NCI-H187 treated with DMSO at 0.1 percent for 48 hours (cell line): ENCODE measurements at regions not wholly inside any gene's neighbourhood (a gene's known extent, or its start where the extent isn't known, plus 50 kb on each side); places are given as distances from the start of the nearest gene placed in this dataset.

Experiments
- DNase-seq: peaks from one replicate; lab custom pipeline; 2025; lab: John Stamatoyannopoulos, UW

DNA sequence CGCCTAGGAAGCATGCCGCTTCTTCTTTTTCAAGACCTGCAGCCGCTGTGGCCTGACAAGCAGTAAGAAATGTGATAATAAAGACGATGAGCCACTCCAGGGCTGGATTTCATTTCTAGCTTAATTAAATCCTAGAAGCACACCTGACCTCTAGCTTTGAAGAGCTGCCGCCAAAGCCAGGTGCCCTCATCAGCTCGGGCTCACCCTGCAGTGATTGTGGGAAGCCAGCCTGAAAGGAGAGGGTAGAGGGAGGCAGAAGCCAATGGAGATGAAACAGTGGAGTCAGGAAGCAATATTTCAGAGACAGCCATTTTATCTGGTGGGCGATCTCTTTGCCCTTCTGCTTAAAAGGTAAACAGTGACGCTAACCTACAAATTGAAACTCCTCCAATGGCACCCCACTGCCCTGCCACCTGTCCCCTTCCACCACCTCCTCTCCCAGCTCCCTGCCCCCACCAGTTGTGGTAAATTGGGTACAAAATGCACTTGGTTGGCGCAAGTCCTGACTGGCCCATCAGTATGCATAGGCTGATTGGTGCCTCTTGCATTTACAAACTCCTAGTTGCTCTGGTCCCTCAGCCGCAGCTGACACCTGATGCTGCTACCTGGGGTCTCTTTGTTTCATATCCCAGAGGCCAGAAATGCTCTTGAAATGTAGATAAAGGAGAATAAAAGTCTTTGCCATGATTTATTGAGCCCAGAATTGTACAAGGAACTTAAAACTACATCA lies 385.3 kb downstream of the PDCD6IP start:
- peak; percentile 66 for DNase-seq

DNA sequence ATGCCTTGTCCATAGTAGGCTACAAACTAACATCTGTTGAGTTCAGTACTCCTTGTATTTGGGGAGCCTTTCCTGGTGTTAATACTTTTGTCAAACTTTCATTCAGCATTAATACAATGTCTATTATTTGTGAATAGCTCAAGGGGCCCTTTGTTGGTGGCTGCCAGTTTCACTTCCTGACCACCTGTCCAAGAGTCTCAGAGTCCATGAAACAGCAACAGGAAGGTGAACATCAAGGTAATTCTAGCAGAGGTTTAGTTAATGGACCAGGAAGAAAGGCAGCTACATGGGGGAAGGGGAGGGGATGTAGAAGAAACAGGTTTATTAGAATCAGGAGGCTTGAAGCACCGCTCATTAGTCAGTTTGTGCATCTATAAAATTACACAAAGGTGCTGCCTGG lies 386.9 kb downstream of the PDCD6IP start:
- no peak for DNase-seq

DNA sequence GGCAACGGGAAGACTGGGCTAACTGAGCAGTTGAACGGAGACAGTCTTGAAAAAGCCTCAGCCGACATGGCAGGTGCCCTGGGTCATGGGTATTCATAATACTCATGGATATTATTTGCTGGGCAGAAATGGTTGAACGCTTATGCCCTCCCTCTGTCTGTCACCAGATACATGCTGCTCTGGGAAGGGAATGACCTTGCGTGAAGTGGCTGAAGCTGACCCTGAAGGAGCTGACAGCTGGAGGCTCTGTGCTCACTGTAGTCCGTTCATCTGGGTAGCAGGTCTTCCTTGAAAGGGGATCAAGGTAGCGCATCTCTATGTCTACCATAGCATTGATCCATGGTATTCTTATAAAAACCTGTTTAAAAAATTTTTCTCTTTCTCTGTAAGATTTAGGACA lies 390.7 kb downstream of the PDCD6IP start:
- DNase-seq: no peak

DNA sequence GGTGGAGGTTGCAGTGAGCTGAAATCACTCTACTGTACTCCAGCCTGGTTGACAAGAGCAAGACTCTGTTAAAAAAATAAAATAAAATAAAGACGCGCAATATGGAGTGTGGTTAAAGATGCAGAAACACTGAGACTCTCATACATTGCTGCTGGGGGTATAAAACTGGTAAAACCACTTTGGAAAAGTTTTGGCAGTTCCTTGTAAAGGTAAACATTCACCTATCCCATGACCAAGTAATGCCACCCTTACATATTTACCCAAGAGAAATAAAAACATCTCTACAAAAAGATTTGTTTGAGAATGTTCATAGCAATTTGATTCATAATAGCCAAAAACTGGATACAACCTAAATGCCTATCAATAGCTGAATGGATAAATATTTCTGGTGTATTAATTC lies 398.5 kb downstream of the PDCD6IP start:
- no peak for DNase-seq

DNA sequence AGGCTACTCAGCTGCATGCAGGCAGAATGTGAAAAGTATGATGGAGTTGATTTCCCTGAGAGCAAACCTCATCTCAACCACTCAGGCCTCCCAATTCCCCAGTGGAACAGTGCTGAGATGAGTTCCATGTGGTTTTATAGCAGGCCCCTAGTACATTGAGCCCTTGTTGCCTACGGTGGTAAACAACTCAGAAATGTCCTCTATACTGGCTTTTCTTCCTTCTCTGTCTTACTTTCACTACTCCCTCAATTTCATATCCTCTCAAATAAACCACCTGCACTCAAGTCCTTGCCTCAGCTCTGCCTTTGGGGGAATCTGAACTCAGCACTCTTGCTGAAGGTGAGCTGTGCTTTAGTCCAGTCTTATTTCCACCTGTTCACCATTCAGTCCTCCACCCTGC lies 399.9 kb downstream of the PDCD6IP start:
- DNase-seq: no peak

DNA sequence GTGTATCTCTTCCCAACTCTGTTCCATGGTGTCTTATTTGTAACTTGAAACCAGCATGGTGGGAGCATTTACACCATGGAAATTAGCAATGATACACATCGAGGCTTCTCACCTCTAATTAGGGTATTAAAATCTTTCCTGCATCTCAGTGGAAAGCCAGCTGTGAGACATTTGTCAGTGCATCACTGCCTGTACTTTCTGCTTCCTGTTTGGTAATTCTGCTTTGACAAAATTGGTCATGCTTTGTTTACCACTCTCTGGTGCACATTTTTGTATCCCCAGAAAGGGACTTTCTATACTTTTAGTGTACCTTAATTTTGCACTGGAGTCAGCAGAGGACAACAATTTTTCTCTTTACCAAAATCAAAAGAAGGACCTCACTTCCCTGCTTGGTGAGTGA lies 402.1 kb downstream of the PDCD6IP start:
- no peak for DNase-seq

DNA sequence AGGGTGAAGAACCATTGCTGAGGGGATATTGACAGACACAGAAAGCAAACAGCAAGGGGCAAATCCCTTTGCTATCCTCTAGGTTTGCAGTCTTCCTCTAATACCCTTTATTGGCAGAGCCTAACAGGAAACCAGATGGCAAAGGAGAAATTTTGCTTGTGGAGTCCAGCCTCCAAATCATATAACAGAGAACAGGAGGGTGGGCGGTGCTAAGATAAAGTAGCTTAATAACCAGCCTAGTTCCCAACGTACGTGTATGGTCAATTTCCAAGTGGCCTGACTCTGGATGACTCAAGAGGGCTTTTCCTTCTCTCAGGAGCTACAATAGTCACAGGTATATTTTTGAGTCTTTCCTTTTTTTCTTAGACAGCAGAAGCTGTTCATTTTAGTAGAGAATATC lies 404.5 kb downstream of the PDCD6IP start:
- no peak for DNase-seq

DNA sequence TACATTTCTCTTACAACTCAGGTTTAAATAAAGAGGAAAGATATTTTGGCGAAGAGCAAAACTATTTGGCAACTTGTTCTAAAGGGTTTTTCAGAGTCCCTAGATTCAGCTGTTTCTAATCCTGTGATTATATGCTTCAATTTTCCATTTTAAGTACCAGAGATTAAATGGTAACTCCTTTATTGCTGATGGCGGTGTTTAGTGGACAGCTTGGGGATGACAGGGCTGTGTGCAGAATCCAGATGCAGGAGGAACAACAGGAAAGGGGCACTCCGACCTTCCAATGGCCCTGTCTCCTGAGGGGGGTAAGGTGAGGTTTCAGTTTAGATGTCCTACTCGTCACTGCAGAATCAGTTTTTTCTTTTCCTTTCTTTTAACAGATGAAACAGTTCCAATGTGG lies 405.0 kb downstream of the PDCD6IP start:
- no peak for DNase-seq

DNA sequence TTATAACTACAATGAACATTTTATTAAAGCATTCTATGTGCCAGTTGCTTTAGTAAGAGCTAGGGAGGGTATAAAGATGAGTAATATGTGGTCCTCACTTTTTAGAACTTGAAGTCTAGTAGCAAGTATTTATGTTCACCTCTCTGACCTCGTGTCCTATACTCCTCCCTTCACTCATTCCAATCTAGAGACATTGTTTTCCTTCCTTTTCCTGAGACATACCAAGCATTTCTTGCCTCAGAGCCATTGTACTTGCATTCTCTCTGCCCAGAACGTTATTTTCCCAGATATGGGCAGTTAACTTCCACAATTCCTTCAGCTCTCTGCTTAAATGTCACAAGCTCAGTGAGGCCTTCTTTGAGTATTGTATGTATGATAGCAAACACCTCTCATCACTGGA lies 408.6 kb downstream of the PDCD6IP start:
- no peak for DNase-seq

DNA sequence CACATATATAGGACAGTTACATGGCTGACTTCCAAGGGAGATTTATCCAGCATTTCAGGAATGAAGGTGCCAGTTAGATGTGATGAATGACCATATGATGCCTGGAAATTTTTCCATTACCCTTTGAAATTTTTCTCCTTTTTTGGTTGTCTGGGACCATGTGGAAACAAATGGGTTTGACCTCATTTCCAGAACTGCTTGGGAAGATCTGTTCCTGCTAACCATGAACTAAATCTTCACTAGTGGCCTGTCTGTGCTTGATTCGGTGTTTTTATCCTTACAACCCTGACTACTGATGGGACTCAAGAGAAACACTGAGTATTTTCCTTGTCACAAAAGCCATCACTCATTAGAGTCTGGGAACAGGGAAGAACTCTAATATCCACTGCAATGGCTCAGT lies 409.4 kb downstream of the PDCD6IP start:
- DNase-seq: no peak

DNA sequence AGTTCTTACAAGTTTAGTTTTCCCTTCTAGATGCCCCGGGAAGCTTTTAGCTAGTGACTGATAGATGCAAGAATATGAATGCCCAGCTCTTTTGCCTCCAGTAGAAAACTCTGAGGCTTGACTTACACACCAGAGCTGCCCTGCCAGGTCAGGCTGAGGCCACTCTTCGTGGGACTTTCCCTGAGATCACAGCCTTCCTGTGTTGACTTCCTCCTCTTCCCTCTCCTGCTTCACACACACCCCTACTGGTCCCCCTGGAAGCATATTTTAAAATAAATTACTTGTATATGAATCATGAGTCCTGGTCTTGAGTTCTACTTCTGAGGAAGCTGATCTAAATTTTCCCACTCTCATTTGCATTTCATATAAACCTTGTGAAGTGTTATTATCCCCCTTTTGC lies 413.7 kb downstream of the PDCD6IP start:
- no peak for DNase-seq

DNA sequence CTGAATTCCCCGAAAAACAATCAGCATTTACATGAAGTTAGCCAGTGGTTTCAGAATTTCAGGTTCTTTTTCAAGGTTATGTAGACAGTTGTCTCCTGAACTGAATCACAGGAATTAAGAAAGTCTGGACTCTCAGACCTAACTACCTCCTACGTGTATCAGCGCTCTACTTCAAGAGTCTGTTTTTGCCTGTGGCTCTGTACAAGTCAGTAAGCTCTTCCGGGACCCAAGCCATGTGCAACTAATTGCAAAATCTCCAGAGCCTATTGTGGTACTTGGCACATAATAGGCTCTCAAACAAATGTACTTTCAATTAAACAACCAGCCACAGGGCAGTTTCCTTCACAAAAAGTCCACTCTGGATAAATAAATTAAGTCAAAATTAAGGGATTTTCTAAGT lies 414.2 kb downstream of the PDCD6IP start:
- no peak for DNase-seq

DNA sequence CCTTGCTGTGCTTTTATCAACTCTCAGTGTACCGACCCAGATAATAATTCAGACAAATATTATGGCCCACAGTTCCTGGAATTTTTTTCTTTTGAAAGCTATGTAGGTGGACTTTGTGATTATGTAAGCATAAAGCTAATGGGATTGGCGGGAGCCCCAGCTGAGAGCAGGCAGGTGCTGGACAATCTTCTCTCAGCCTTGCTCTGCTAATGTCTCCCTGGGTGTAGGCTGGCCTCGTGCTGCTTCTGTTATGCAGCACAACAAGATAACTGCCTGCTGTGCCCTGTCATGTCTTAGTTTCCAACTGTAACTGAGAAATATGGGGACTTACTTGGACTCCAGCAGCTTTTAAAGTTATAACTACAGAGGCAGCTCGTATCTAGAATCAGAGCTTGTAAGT lies 415.0 kb downstream of the PDCD6IP start:
- no peak for DNase-seq

DNA sequence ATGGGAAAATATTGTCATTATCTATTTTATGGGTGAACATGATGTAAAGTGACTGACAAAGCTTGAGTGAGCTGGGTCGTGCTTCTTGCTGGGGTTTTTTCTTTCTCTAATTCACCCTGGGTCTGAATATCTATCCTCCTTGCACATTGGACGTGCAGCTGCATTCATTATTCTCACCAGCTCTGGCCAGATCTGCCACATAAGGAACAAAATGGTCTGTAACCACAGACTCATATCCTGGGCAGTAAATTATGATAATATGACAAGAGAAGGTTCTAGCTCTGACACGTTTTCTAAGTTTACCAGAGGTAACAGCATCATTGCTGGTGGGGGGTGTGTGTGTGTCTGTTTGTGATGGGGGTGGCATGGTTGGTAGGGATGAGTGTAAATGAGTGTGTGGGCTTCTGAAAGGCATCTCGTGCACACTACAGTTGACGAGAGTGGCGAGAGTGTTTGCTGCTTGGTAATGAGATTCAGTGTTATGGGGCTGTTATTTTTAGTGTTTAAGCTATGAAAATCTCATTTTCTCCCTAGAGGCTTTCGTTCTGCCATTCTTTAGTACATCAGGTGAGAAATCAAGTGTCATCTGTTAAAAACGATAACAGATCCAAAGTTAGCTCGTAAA lies 418.4 kb downstream of the PDCD6IP start:
- no peak for DNase-seq

DNA sequence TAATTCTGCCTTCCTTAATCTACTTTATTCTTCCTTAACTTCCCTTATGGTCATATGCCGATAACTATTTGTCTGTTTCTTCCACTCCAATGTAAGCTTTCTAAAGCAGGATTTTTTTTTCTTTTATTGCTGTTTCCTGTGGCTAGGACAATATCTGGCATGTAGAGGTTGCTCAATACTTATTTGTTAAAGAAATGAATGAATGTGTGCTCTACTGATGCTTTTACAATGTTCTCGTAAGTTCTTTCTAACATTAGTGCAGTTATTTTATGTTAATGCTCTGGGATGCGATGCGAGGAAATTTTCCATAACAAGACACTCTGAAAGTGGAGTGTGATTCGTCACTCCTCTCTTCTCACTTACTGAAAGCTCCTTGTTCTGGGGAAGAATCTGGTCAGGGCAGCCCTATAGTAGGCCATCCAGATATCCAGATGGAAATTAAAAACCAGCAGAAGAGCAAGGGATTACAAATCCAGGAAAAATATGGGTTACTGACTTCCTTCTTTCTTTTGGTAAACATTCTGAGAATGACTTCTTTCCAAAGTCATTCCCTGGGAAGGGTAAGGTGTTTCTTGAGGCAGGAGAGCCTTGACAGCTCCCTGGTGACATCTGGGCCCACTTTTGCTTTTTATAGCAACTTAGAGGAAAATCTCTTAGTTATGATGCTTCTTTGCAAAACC lies 420.4 kb downstream of the PDCD6IP start:
- no peak for DNase-seq

DNA sequence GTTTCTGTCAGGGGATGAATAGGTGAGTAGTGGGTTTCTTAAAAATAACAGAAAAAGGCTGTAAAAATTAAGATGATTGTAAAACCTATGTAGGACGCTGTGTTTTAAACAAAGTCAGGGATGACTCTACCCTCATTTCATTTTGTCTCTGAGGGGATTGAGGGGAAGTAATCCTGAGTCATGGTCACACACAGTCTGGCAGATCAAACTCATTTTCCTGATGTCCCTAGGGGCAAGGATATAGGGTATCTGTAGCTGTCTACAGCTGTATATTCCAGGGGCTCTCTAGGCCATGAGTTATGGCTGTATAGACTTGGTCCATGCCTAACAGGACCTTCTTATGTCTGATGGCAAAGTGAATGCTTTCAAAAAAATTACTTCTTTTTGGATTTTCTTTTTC lies 421.1 kb downstream of the PDCD6IP start:
- no peak for DNase-seq

DNA sequence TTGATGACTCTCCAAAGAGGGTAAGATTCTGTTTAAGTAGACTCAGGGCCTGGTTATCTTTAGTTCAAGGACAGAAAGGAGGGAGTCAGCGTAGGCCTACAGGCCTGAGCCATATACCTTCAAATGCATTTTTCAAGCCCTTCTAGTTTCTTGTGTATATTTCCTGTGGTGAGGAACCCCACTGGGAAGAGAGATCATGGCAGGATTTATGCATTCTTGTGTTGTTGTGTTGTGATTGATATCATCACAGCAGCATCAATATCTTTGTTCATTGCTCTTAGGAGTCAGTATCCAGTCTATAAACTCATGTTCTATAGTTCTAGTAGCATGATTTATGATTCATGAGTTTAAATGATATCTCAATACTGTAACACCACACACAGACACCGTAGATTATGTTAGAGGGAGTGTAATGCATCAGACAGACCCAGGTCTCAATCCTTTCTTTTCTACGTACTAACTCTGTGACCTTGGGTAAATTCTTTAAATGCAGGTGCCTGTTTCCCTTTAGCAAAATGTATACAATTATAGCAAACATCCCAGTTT lies 427.5 kb downstream of the PDCD6IP start:
- no peak for DNase-seq

DNA sequence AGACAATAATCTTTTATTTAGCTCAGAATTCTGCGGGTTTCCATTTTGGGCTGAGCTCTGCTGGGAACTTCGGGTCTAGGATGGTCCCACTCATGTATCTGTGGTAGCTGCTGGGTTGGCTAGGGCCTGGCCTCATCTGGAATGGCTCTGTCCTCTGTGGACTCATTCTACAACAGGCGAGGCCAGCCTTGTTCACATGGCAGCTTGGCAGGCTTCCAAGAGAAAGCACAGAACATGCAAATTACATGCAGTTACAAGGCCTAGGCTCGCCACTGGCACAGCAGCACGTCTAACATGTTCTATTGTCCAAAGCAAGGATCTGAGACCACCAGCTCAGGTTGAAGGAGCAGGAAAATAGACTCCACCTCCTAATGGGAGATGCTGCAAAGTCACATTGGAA lies 431.4 kb downstream of the PDCD6IP start:
- DNase-seq: no peak

DNA sequence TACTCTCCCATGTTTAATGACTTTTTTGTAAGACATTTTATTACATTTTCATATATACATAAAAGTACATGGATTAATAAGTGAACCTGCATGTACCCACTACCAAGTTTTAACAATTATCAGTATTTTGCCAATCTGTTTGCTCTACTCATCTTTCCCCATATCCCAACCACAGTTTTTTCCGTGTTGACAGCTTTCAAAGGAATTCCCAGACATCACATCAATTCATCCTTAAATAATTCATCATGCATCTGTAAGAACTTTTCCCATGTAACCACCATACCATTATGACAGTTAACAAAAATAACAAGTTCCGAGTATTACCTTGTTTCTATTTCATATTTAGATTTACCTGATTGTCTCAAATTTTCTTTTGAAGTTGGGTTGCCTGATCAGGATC lies 436.7 kb downstream of the PDCD6IP start:
- DNase-seq: no peak

DNA sequence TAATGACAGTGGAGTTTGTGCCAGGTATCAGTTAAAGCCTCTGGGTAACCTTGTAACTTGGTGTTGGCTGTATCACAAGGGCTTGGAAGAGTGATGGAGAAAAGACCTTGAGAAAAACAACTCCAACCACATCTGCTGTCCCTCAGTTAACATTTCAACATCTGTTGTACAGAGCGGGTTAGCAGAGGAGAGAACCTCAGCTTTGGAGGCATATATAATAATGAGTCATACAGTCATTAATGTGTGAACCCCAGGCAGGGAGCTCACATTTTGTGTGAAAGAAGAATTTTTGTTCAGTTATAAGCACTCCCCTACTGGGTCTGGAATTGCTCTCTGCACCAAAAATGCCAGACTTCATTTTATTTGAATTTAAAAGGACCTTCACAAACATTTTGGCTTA lies 439.5 kb downstream of the PDCD6IP start:
- DNase-seq: no peak

DNA sequence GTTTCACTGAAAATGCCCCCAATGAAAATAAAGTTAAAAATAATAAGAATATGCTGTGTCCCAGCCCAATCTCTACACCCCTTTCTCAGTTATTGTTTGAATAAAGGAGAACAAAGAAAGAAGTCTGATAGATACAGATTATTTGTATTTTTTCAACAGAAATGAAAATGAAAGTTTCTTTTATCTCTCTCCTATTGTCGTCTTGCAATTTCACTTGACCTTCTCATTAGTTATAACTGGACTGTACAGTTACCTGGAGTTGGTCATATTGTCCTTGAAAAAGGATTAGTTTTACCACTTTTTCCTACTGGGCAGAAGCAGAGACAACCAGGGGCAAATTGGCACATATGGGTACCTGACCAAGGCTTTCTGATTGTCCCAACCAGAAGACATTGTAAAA lies 440.0 kb downstream of the PDCD6IP start:
- DNase-seq: no peak

DNA sequence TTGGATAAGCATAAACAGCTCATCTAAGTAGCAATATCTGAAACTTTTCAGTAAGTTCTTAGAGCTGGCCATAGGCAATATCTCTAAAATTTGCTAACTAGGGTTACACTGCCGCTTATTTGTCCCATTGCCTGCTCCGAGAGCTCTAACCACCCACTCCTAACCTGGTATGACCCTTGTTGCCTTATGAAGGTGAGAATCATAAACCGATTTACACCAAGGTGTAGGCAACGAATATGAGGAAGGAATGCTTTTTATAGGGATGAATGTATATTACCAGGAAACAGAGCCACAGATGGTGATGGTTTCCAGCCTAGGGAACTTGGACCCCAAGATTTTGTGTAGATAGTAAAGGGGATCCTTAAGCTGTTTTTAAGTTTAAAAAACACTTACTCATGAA lies 440.9 kb downstream of the PDCD6IP start:
- DNase-seq: no peak

DNA sequence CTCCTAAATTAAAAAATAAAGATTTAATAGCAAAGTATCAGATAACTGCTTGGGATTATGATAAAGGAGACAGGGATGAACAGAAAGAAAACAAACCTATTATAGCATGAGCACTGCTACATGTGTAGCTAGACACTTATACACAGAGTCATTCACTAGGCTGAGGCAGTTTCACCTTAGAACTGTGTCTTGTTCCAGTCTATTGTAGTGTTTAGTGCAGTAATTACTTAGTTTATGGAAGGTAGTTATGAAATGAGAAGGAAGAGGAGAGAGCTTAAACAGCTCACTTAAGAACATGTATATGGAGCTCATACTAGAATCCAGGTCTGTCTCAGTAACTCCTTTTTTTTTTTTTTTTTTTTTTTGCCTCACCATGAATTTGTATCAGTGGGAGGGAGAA lies 441.4 kb downstream of the PDCD6IP start:
- DNase-seq: no peak
